HG02798 (cell line): ENCODE measurements at regions not wholly inside any gene's neighbourhood (a gene's known extent, or its start where the extent isn't known, plus 50 kb on each side); places are given as distances from the start of the nearest gene placed in this dataset.
"Not testable (repeated sequence)": the region's sequence is repeated elsewhere in the genome, so short reads cannot be mapped to it uniquely, and the experiment has no call there.

Experiments
- ATAC-seq: cut with Tn5 transposase; IDR thresholded peaks from one replicate; pipeline ENCODE4 v1.9.1; 2021; ENCODE audit warnings: mild to moderate bottlenecking; ENCODE audit not compliant: unreplicated experiment, poor library complexity

- ATAC-seq: no peak
These were observed 99.6 kb upstream of the RGS1 start for GRCh38 chr1:192475970-192476369.

- peak; percentile 77 for ATAC-seq
These were observed 98.7 kb upstream of the RGS1 start for GRCh38 chr1:192476802-192477298.

- ATAC-seq: peak; percentile 54
These were observed 97.9 kb upstream of the RGS1 start for GRCh38 chr1:192477630-192478029.

- no peak for ATAC-seq
These were observed 89.7 kb upstream of the RGS1 start for GRCh38 chr1:192485692-192486436.

- ATAC-seq: no peak
These were observed 87.5 kb upstream of the RGS1 start for GRCh38 chr1:192488058-192488457.

- ATAC-seq: no peak
These were observed 86.5 kb upstream of the RGS1 start for GRCh38 chr1:192489047-192489446.

GRCh38 chr1:192489748-192490147, 85.8 kb upstream of the RGS1 start:
- ATAC-seq: peak; percentile 74

- no peak for ATAC-seq
These were observed 83.6 kb upstream of the RGS1 start for GRCh38 chr1:192491804-192492554.

- ATAC-seq: no peak
These were observed 82.0 kb upstream of the RGS1 start for GRCh38 chr1:192493584-192493983.

GRCh38 chr1:192496369-192497056, 79.1 kb upstream of the RGS1 start:
- no peak for ATAC-seq

GRCh38 chr1:192497214-192497794, 78.3 kb upstream of the RGS1 start:
- ATAC-seq: no peak

- not testable (repeated sequence) for ATAC-seq
These were observed 77.5 kb upstream of the RGS1 start for GRCh38 chr1:192498092-192498491.

- ATAC-seq: not testable (repeated sequence)
These were observed 76.5 kb upstream of the RGS1 start for GRCh38 chr1:192499061-192499581.

GRCh38 chr1:192500541-192500940, 75.0 kb upstream of the RGS1 start:
- not testable (repeated sequence) for ATAC-seq

- peak; percentile 100 for ATAC-seq
These were observed 68.8 kb upstream of the RGS1 start for GRCh38 chr1:192506741-192507155.

- ATAC-seq: peak; percentile 25
These were observed 63.0 kb upstream of the RGS1 start for GRCh38 chr1:192512426-192513162.

GRCh38 chr1:192513196-192513595, 62.4 kb upstream of the RGS1 start:
- ATAC-seq: no peak

- no peak for ATAC-seq
These were observed 61.9 kb upstream of the RGS1 start for GRCh38 chr1:192513697-192514096.

- peak; percentile 98 for ATAC-seq
These were observed 58.7 kb upstream of the RGS1 start for GRCh38 chr1:192516776-192517297.
